Testis (tissue), 2 donors: ENCODE measurements at regions not wholly inside any gene's neighbourhood (a gene's known extent, or its start where the extent isn't known, plus 50 kb on each side); places are given as distances from the start of the nearest gene placed in this dataset.

Experiments used
- CTCF ChIP-seq, 3 experiments: fragments of 450-650 bp in 2 of 3; fragments of 200-600 bp in 1 of 3; sonication (generic) in 1 of 3; IDR thresholded peaks; one replicate each; pipeline ENCODE4 v1.5.1; 2016 to 2019; ENCODE audit warnings: antibody characterized with exemption in 3 of 3, mild to moderate bottlenecking in 2 of 3, moderate library complexity in 1 of 3
- POLR2A ChIP-seq: fragments of 450-650 bp; IDR thresholded peaks from one replicate; pipeline ENCODE4 v1.6.1; 2017; ENCODE audit warnings: antibody characterized with exemption, mild to moderate bottlenecking, moderate library complexity

DNA sequence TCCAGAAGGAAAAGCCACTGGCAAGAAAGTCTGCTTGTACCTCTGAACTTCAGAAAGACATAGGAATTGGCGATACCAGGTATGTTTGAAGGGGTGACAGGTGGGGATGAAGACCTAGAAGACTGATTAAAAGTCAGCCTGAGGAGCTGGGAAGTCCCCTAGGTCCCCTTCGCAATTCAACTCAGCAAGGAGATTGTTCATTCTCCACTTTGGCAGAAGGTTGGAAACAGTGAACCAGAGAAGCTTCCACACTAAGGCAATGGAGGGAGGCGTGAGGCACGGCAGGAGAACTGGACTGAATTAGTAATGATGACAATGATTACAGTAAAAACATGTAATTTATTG is 240.3 kb upstream of the TMPO start:
- TF ChIP-seq CTCF (IDR thresholded peaks at IDR 0.05) (no peak), POLR2A (no peak)
